HepG2 (cell line): ENCODE measurements at regions not wholly inside any gene's neighbourhood (a gene's known extent, or its start where the extent isn't known, plus 50 kb on each side); places are given as distances from the start of the nearest gene placed in this dataset.

Source experiments
- ATAC-seq: fragments of 200-7000 bp; cut with Tn5 transposase; 3 replicates; pipeline ENCODE4 v1.9.1; 2020; ENCODE audit warnings: mild to moderate bottlenecking, moderate library complexity
- BruUV-seq: library from RNA; stranded (reverse); fragments of 400-500 nt; replicated peaks from 2 replicates; lab custom pipeline; 2021; lab: Mats Ljungman, UMichigan
- CTCF ChIA-PET: fragments of 300-600 bp; formaldehyde crosslinking; extraction: SDS; loops from one replicate; lab custom pipeline; 2021; ENCODE audit warnings: low total read pairs, inconsistent platforms, low intra/inter-chr PET ratio; lab: Yijun Ruan, JAX
- POLR2A ChIA-PET: fragments of 350-600 bp; sonication (Branson Sonifier 250); formaldehyde crosslinking; loops from one replicate; lab custom pipeline; 2020; ENCODE audit warnings: antibody characterized with exemption, inconsistent platforms; lab: Yijun Ruan, JAX
- DNase-seq: peaks from one replicate; pipeline ENCODE4 v3.0.0-alpha.2; 2015; ENCODE audit warnings: low spot score
- FAIRE-seq: peaks from 3 replicates; lab custom pipeline; 2011; peaks lifted over from hg19 to GRCh38; lab: Jason Lieb, UNC
- H2AFZ ChIP-seq: one replicate; pipeline ENCODE4 v1.6.1; 2011; ENCODE audit warnings: low read length, inconsistent platforms
- H3K27ac ChIP-seq: fragments of 300-600 bp; 3 replicates; pipeline ENCODE4 v1.8.0; 2011; ENCODE audit warnings: mixed run types, mild to moderate bottlenecking, mixed read lengths, low read length, inconsistent platforms; ENCODE audit not compliant: insufficient read depth; ENCODE audit errors: extremely low read length
- H3K27me3 ChIP-seq, 2 experiments: fragments of 200-600 bp in 1 of 2; 2 replicates in 1 of 2; 3 replicates in 1 of 2; pipeline versions ENCODE4 v1.6.0 to v1.8.0; 2011; ENCODE audit warnings: low read length in 2 of 2, mild to moderate bottlenecking in 2 of 2, moderate library complexity in 2 of 2, inconsistent platforms in 1 of 2; ENCODE audit not compliant: insufficient read depth in 2 of 2, control insufficient read depth in 1 of 2
- H3K36me3 ChIP-seq, 2 experiments: fragments of 200-600 bp in 1 of 2; replicated peaks in 1 of 2; 2 replicates in 1 of 2; 3 replicates in 1 of 2; pipeline versions ENCODE4 v1.5.1 to v1.8.0; 2011; ENCODE audit warnings: low read length in 2 of 2, inconsistent platforms in 1 of 2; ENCODE audit not compliant: insufficient read depth in 2 of 2, control insufficient read depth in 1 of 2
- H3K4me1 ChIP-seq: 2 replicates; pipeline ENCODE4 v1.5.1; 2012; ENCODE audit warnings: low read length, inconsistent platforms; ENCODE audit not compliant: insufficient read depth
- H3K4me2 ChIP-seq: 2 replicates; pipeline ENCODE4 v1.6.0; 2011; ENCODE audit warnings: low read depth, low read length, inconsistent platforms
- H3K4me3 ChIP-seq, 3 experiments: fragments of 200-600 bp in 1 of 3; sonication (generic), shearing (Covaris generic) in 1 of 3; replicated peaks in 1 of 3; 2 replicates each; pipeline ENCODE4 v1.5.1; 2011 to 2016; ENCODE audit warnings: low read length in 3 of 3, inconsistent platforms in 2 of 3, low read depth in 2 of 3, mild to moderate bottlenecking in 2 of 3, control low read depth in 1 of 3, mixed read lengths in 1 of 3; ENCODE audit not compliant: insufficient read depth in 1 of 3
- H3K79me2 ChIP-seq: one replicate; pipeline ENCODE4 v1.6.1; 2011; ENCODE audit warnings: low read length, inconsistent platforms; ENCODE audit not compliant: insufficient read depth
- H3K9ac ChIP-seq: 2 replicates; pipeline ENCODE4 v1.6.0; 2011; ENCODE audit warnings: mild to moderate bottlenecking, low read depth, low read length, inconsistent platforms; ENCODE audit not compliant: insufficient read depth
- H3K9me3 ChIP-seq: 2 replicates; pipeline ENCODE4 v1.5.1; 2012; ENCODE audit warnings: mild to moderate bottlenecking, low read length
- H4K20me1 ChIP-seq: 2 replicates; pipeline ENCODE4 v1.6.0; 2011; ENCODE audit warnings: inconsistent platforms, mild to moderate bottlenecking, low read length, moderate library complexity; ENCODE audit not compliant: insufficient read depth
- ARID3A ChIP-seq: IDR thresholded peaks from 2 replicates; pipeline ENCODE4 v1.6.1; 2012; ENCODE audit warnings: low read depth, low read length, improper control_type of control experiment
- REST ChIP-seq, 2 experiments: IDR thresholded peaks; 2 replicates each; pipeline ENCODE4 v1.6.1; 2011 to 2012; ENCODE audit warnings: low read length in 2 of 2, borderline replicate concordance in 1 of 2, low read depth in 1 of 2, mild to moderate bottlenecking in 1 of 2, moderate library complexity in 1 of 2
- U2AF2 ChIP-seq: fragments of 200-400 bp; formaldehyde crosslinking; IDR thresholded peaks from 2 replicates; pipeline ENCODE4 v1.6.1; 2017; ENCODE audit warnings: low read depth, mild to moderate bottlenecking, low read length
- ZFP1 ChIP-seq: IDR thresholded peaks from 2 replicates; pipeline ENCODE4 v1.6.1; 2016
- ZNF282 ChIP-seq: fragments of 450-650 bp; IDR thresholded peaks from 2 replicates; pipeline ENCODE4 v1.6.1; 2018; ENCODE audit not compliant: partially characterized antibody
- ZNF317 ChIP-seq: sonication (generic); formaldehyde crosslinking; IDR thresholded peaks from 2 replicates; pipeline ENCODE4 v1.5.0; 2020; ENCODE audit warnings: mild to moderate bottlenecking, missing genetic modification reagents
- ZNF407 ChIP-seq: sonication (generic); formaldehyde crosslinking; IDR thresholded peaks from one replicate; pipeline ENCODE4 v1.5.1; 2020; ENCODE audit warnings: mild to moderate bottlenecking, missing genetic modification reagents; ENCODE audit errors: not compliant biosample characterization
- ZNF441 ChIP-seq: sonication (generic); formaldehyde crosslinking; IDR thresholded peaks from 2 replicates; pipeline ENCODE4 v1.7.0; 2021; ENCODE audit warnings: missing genetic modification reagents, borderline replicate concordance
- ZNF619 ChIP-seq: sonication (generic); formaldehyde crosslinking; IDR thresholded peaks from 2 replicates; pipeline ENCODE4 v1.4.0; 2020; ENCODE audit warnings: mild to moderate bottlenecking, missing genetic modification reagents
- ZNF841 ChIP-seq: sonication (generic); formaldehyde crosslinking; IDR thresholded peaks from 2 replicates; pipeline ENCODE4 v1.8.1; 2023; ENCODE audit warnings: missing genetic modification reagents, borderline replicate concordance
- in situ Hi-C: cut with HindIII; loops from 2 replicates; pipeline ENCODE4 v1.10.0; 2017; ENCODE audit warnings: low pct_unique_long_range_greater_than_20kb; ENCODE audit not compliant: extremely low pct_ligation_motif_present
- intact Hi-C: fragments of 100-400 bp; cut with micrococcal nuclease; formaldehyde crosslinking; loops from one replicate; pipeline ENCODE4 v1.10.0; 2022; ENCODE audit not compliant: unreplicated experiment

- Histone ChIP-seq H2AFZ (no peak overlapping the region), H3K36me3 (no peaks in the 10 kb centered on the region), H4K20me1 (no peaks in the 10 kb centered on the region), H3K27ac (no peak overlapping the region), H3K27me3 (no peaks in the 10 kb centered on the region), H3K4me1 (peaks cover 7% of the 10 kb centered on the region), H3K9ac (no peak overlapping the region), H3K79me2 (no peaks in the 10 kb centered on the region), H3K4me3 (no peak overlapping the region), H3K4me2 (no peak overlapping the region), H3K9me3 (peaks cover 14% of the 10 kb centered on the region)
- ATAC-seq (no peak), FAIRE-seq (no peak), DNase-seq (no peak)
- in situ Hi-C loops (no loop called here), intact Hi-C loops (no loop called here)
- no TSS peak for BruUV-seq
- ChIA-PET CTCF (no interaction called here), POLR2A (no interaction called here)
- TF ChIP-seq ZFP1 (CRISPR knock-in tag) (peak; percentile 87; the same call in 1 of the 2 replicates), ZNF441 (CRISPR knock-in tag) (no peak), ZNF841 (no peak), REST (IDR thresholded peaks at IDR 0.05; ENCODE audit: borderline replicate concordance in 1 of 2, low read depth in 1 of 2, low read length in 2 of 2) (no peak), ZNF282 (no peak), ZNF317 (CRISPR knock-in tag) (peak; percentile 98), U2AF2 (no peak), ZNF407 (CRISPR knock-in tag) (no peak), ARID3A (no peak), ZNF619 (CRISPR knock-in tag) (no peak)
Measured at GRCh38 chr6:5943591-5943990, 63.1 kb downstream of the NRN1 start.
